ENCODE measurements at regions not wholly inside any gene's neighbourhood (a gene's known extent, or its start where the extent isn't known, plus 50 kb on each side); places are given as distances from the start of the nearest gene placed in this dataset.

- intact Hi-C loops (cut with DNase I), result no loop called here
- TF ChIP-seq CTCF (IDR thresholded peaks at IDR 0.05), result no peak
- TF ChIP-seq EP300 (IDR thresholded peaks at IDR 0.05), result no peak
- TF ChIP-seq POLR2A (IDR thresholded peaks at IDR 0.05; ENCODE audit: low read depth), result no peak
- no peak for TF ChIP-seq POLR2AphosphoS5 (IDR thresholded peaks at IDR 0.05)
- H3K27me3 ChIP-seq, result no peaks in the 10 kb centered on the region
- no peaks in the 10 kb centered on the region for H3K9me3 ChIP-seq
- no peaks in the 10 kb centered on the region for H3K36me3 ChIP-seq
- H3K27ac ChIP-seq (replicated peaks in 1 of 4), result no peak overlapping the region
- DNase-seq (ENCODE audit: extremely low spot score), result no peak
- WGBS, result 90% methylated on average over 1 of the region's 1 CpG
- no peak overlapping the region for H3K4me3 ChIP-seq
- H3K4me1 ChIP-seq, result peaks cover 0 to 9% (median 5%) of the 10 kb centered on the region in 4 donors
Observed at GRCh38 chr3:24673596-24673995, 178.9 kb upstream of the THRB start.

GRCh38 chr3:24674261-24674660, 179.6 kb upstream of the THRB start:
- TF ChIP-seq CTCF (IDR thresholded peaks at IDR 0.05) (no peak), POLR2AphosphoS5 (IDR thresholded peaks at IDR 0.05) (no peak)
- 96% methylated on average over 2 of the region's 2 CpGs for WGBS
- H3K27me3 ChIP-seq, result no peaks in the 10 kb centered on the region
- no peak overlapping the region for H3K27ac ChIP-seq (replicated peaks in 1 of 4)
- DNase-seq (ENCODE audit: extremely low spot score), result no peak
- peaks cover 0 to 10% (median 5%) of the 10 kb centered on the region in 4 donors for H3K4me1 ChIP-seq
- no peaks in the 10 kb centered on the region for H3K9me3 ChIP-seq
- H3K36me3 ChIP-seq, result no peaks in the 10 kb centered on the region
- no peak overlapping the region for H3K4me3 ChIP-seq
- intact Hi-C loops (cut with DNase I), result no loop called here

- no peak overlapping the region for H3K27ac ChIP-seq (replicated peaks in 1 of 4)
- H3K36me3 ChIP-seq, result no peaks in the 10 kb centered on the region
- intact Hi-C loops (cut with DNase I), result no loop called here
- no peak for DNase-seq (ENCODE audit: extremely low spot score)
- no peaks in the 10 kb centered on the region for H3K9me3 ChIP-seq
- H3K4me3 ChIP-seq, result no peak overlapping the region
- no peaks in the 10 kb centered on the region for H3K27me3 ChIP-seq
- peaks cover 0 to 10% (median 5%) of the 10 kb centered on the region in 4 donors for H3K4me1 ChIP-seq
- WGBS, result 29% methylated on average over 2 of the region's 2 CpGs
- TF ChIP-seq POLR2A (IDR thresholded peaks at IDR 0.05; ENCODE audit: low read depth) (no peak), POLR2AphosphoS5 (IDR thresholded peaks at IDR 0.05) (no peak), EP300 (IDR thresholded peaks at IDR 0.05) (no peak), CTCF (IDR thresholded peaks at IDR 0.05) (no peak)
Observed at GRCh38 chr3:24678021-24678420, 183.4 kb upstream of the THRB start.

GRCh38 chr3:24678421-24678865, 183.8 kb upstream of the THRB start:
- Histone ChIP-seq H3K4me3 (no peak overlapping the region), H3K4me1 (peaks cover 0 to 14% (median 5%) of the 10 kb centered on the region in 4 donors), H3K27ac (replicated peaks in 1 of 4) (no peak overlapping the region), H3K27me3 (no peaks in the 10 kb centered on the region), H3K9me3 (no peaks in the 10 kb centered on the region), H3K36me3 (no peaks in the 10 kb centered on the region)
- TF ChIP-seq POLR2AphosphoS5 (IDR thresholded peaks at IDR 0.05), result no peak
- TF ChIP-seq EP300 (IDR thresholded peaks at IDR 0.05), result no peak
- no peak for TF ChIP-seq CTCF (IDR thresholded peaks at IDR 0.05)
- TF ChIP-seq POLR2A (IDR thresholded peaks at IDR 0.05; ENCODE audit: low read depth), result no peak
- DNase-seq (ENCODE audit: extremely low spot score), result no peak
- intact Hi-C loops (cut with DNase I), result no loop called here
- WGBS, result 74% methylated on average over 7 of the region's 7 CpGs

GRCh38 chr3:24679429-24679828, 184.8 kb upstream of the THRB start:
- H3K36me3 ChIP-seq, result no peaks in the 10 kb centered on the region
- no peak overlapping the region for H3K4me3 ChIP-seq
- DNase-seq (ENCODE audit: extremely low spot score), result no peak
- TF ChIP-seq EP300 (IDR thresholded peaks at IDR 0.05) (no peak), CTCF (IDR thresholded peaks at IDR 0.05) (no peak), POLR2A (IDR thresholded peaks at IDR 0.05; ENCODE audit: low read depth) (no peak), POLR2AphosphoS5 (IDR thresholded peaks at IDR 0.05) (no peak)
- intact Hi-C loops (cut with DNase I), result no loop called here
- H3K27me3 ChIP-seq, result no peaks in the 10 kb centered on the region
- H3K27ac ChIP-seq (replicated peaks in 1 of 4), result no peak overlapping the region
- no peaks in the 10 kb centered on the region for H3K9me3 ChIP-seq
- H3K4me1 ChIP-seq, result peaks cover 0 to 19% (median 6%) of the 10 kb centered on the region in 4 donors

Measured in esophagus muscularis mucosa (tissue), 4 donors.